ENCODE measurements at regions not wholly inside any gene's neighbourhood (a gene's known extent, or its start where the extent isn't known, plus 50 kb on each side); places are given as distances from the start of the nearest gene placed in this dataset.

GRCh38 chr12:19938491-19938890 lies 429.8 kb upstream of the PDE3A start:
- no peaks in the 10 kb centered on the region for H3K36me3 ChIP-seq (ENCODE audit: control insufficient read depth, insufficient read depth, low read length)
- H3K79me2 ChIP-seq (ENCODE audit: control insufficient read depth, insufficient read depth, low read length): no peaks in the 10 kb centered on the region
- TF ChIP-seq EZH2 (IDR thresholded peaks at IDR 0.05; ENCODE audit: low read length, missing control alignments) (no peak), CTCF (conservative IDR thresholded peaks at IDR 0.05 in 1 of 2, IDR thresholded peaks at IDR 0.05 in 1 of 2; ENCODE audit: low read depth in 1 of 2, low read length in 2 of 2) (no peak)
- no peaks in the 10 kb centered on the region for H3K9me3 ChIP-seq (ENCODE audit: control insufficient read depth, insufficient read depth, low read depth, low read length)
- H3K27me3 ChIP-seq (ENCODE audit: control insufficient read depth, insufficient read depth, low read length): no peaks in the 10 kb centered on the region
- H2AFZ ChIP-seq (ENCODE audit: low read length): no peak overlapping the region
- no peak overlapping the region for H3K4me2 ChIP-seq (ENCODE audit: extremely low read depth, insufficient read depth, low read length)
- no peak for DNase-seq (ENCODE audit: low read depth in 2 of 2)
- no peaks in the 10 kb centered on the region for H3K4me1 ChIP-seq (ENCODE audit: control insufficient read depth, extremely low read depth, insufficient read depth, low read length)
- no peak overlapping the region for H3K9ac ChIP-seq (ENCODE audit: insufficient read depth, low read length)
- no peaks in the 10 kb centered on the region for H4K20me1 ChIP-seq (ENCODE audit: control insufficient read depth, extremely low read depth, insufficient read depth, low read length)
- H3K4me3 ChIP-seq (replicated peaks in 1 of 4; ENCODE audit: control extremely low read depth in 1 of 4, insufficient read depth in 1 of 4, low read depth in 3 of 4, low read length in 4 of 4): no peak overlapping the region
- no peak overlapping the region for H3K27ac ChIP-seq (ENCODE audit: insufficient read depth, low read length)

DNA sequence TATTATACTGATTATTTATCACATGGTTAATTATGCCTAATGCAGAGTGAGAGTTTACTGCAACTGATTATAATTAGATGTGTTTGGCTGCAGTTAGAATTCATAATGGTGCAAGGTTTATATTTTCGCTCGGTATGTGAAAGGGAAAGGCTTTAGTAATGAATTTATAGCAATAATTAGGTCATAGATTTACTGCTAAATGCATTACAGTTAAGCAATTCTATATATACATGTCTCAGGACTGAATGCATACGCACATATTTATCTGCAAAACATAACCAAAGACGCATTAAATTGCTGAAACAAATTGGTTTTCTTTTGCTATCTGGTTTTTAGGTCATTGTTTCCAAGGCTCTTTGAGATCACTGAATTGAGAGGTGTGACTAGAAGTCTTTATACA lies 428.1 kb upstream of the PDE3A start:
- Histone ChIP-seq H3K27me3 (ENCODE audit: control insufficient read depth, insufficient read depth, low read length) (no peaks in the 10 kb centered on the region), H3K9ac (ENCODE audit: insufficient read depth, low read length) (no peak overlapping the region), H3K27ac (ENCODE audit: insufficient read depth, low read length) (no peak overlapping the region), H3K36me3 (ENCODE audit: control insufficient read depth, insufficient read depth, low read length) (no peaks in the 10 kb centered on the region), H3K4me1 (ENCODE audit: control insufficient read depth, extremely low read depth, insufficient read depth, low read length) (peaks cover under 1% of the 10 kb centered on the region), H4K20me1 (ENCODE audit: control insufficient read depth, extremely low read depth, insufficient read depth, low read length) (no peaks in the 10 kb centered on the region), H3K4me2 (ENCODE audit: extremely low read depth, insufficient read depth, low read length) (no peak overlapping the region), H2AFZ (ENCODE audit: low read length) (no peak overlapping the region), H3K79me2 (ENCODE audit: control insufficient read depth, insufficient read depth, low read length) (no peaks in the 10 kb centered on the region), H3K4me3 (replicated peaks in 1 of 4; ENCODE audit: control extremely low read depth in 1 of 4, insufficient read depth in 1 of 4, low read depth in 3 of 4, low read length in 4 of 4) (no peak overlapping the region), H3K9me3 (ENCODE audit: control insufficient read depth, insufficient read depth, low read depth, low read length) (no peaks in the 10 kb centered on the region)
- DNase-seq (ENCODE audit: low read depth in 2 of 2): no peak
- TF ChIP-seq EZH2 (IDR thresholded peaks at IDR 0.05; ENCODE audit: low read length, missing control alignments) (no peak), CTCF (conservative IDR thresholded peaks at IDR 0.05 in 1 of 2, IDR thresholded peaks at IDR 0.05 in 1 of 2; ENCODE audit: low read depth in 1 of 2, low read length in 2 of 2) (no peak)

- H3K4me3 ChIP-seq (replicated peaks in 1 of 4; ENCODE audit: control extremely low read depth in 1 of 4, insufficient read depth in 1 of 4, low read depth in 3 of 4, low read length in 4 of 4): no peak overlapping the region
- no peak overlapping the region for H3K4me2 ChIP-seq (ENCODE audit: extremely low read depth, insufficient read depth, low read length)
- no peak overlapping the region for H3K27ac ChIP-seq (ENCODE audit: insufficient read depth, low read length)
- no peaks in the 10 kb centered on the region for H4K20me1 ChIP-seq (ENCODE audit: control insufficient read depth, extremely low read depth, insufficient read depth, low read length)
- no peak for TF ChIP-seq EZH2 (IDR thresholded peaks at IDR 0.05; ENCODE audit: low read length, missing control alignments)
- TF ChIP-seq CTCF (conservative IDR thresholded peaks at IDR 0.05 in 1 of 2, IDR thresholded peaks at IDR 0.05 in 1 of 2; ENCODE audit: low read depth in 1 of 2, low read length in 2 of 2): no peak
- no peaks in the 10 kb centered on the region for H3K36me3 ChIP-seq (ENCODE audit: control insufficient read depth, insufficient read depth, low read length)
- no peak overlapping the region for H2AFZ ChIP-seq (ENCODE audit: low read length)
- H3K79me2 ChIP-seq (ENCODE audit: control insufficient read depth, insufficient read depth, low read length): no peaks in the 10 kb centered on the region
- no peaks in the 10 kb centered on the region for H3K27me3 ChIP-seq (ENCODE audit: control insufficient read depth, insufficient read depth, low read length)
- DNase-seq (ENCODE audit: low read depth in 2 of 2): no peak
- no peak overlapping the region for H3K9ac ChIP-seq (ENCODE audit: insufficient read depth, low read length)
- no peaks in the 10 kb centered on the region for H3K9me3 ChIP-seq (ENCODE audit: control insufficient read depth, insufficient read depth, low read depth, low read length)
- peaks cover 9% of the 10 kb centered on the region for H3K4me1 ChIP-seq (ENCODE audit: control insufficient read depth, extremely low read depth, insufficient read depth, low read length)
These were observed 427.2 kb upstream of the PDE3A start for GRCh38 chr12:19941096-19941495.

Measured in fibroblast of lung (primary cell).